Left ventricle myocardium inferior (tissue), 1 donor: ENCODE measurements at regions not wholly inside any gene's neighbourhood (a gene's known extent, or its start where the extent isn't known, plus 50 kb on each side); places are given as distances from the start of the nearest gene placed in this dataset.

Experiments used
- DNase-seq: peaks from one replicate; pipeline ENCODE4 v3.0.0-alpha.2; 2020
- H3K27ac ChIP-seq: fragments of 200-600 bp; replicated peaks from 2 replicates; pipeline ENCODE4 v1.8.0; 2021
- H3K27me3 ChIP-seq: fragments of 200-600 bp; 2 replicates; pipeline ENCODE4 v1.8.0; 2021; ENCODE audit warnings: low read depth
- H3K36me3 ChIP-seq: fragments of 200-600 bp; 2 replicates; pipeline ENCODE4 v1.8.0; 2021
- H3K4me1 ChIP-seq: fragments of 200-600 bp; 2 replicates; pipeline ENCODE4 v1.8.0; 2021
- H3K4me3 ChIP-seq: fragments of 200-600 bp; 2 replicates; pipeline ENCODE4 v1.8.0; 2021; ENCODE audit warnings: mild to moderate bottlenecking, moderate library complexity
- H3K9me3 ChIP-seq: fragments of 200-600 bp; replicated peaks from 2 replicates; pipeline ENCODE4 v1.8.0; 2021
- CTCF ChIP-seq: fragments of 200-600 bp; IDR thresholded peaks from 2 replicates; pipeline ENCODE4 v1.8.0; 2021; ENCODE audit warnings: antibody characterized with exemption, mild to moderate bottlenecking, borderline replicate concordance
- intact Hi-C: fragments of 100-400 bp; cut with micrococcal nuclease; formaldehyde crosslinking; loops from one replicate; pipeline ENCODE4 v1.11.0; 2022
- donor health status: DM: no; HTN: yes; CAD: no; lungs with severe emphysema.

DNA sequence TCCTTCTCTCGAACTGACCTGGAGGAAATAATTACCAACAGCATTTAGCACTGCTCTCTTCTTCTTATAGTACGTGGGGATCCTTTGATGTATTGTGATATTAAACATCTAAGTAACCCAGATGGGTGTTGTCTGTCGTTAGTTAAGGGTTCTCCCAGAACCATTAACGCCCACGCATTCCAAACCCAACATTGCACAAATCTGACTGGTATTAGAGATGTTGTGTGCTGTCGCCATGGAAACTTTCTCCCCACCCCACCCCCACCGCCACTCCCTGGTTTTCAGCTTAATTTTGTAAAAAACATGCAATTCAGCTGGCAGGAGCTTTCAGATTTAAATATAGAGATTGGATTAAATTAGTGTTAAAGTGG lies 1495.2 kb downstream of the TBC1D22A start:
- no peak overlapping the region for H3K4me3 ChIP-seq
- H3K27me3 ChIP-seq, result peaks cover 89% of the 10 kb centered on the region
- no peak for TF ChIP-seq CTCF
- H3K9me3 ChIP-seq, result no peaks in the 10 kb centered on the region
- H3K36me3 ChIP-seq, result no peaks in the 10 kb centered on the region
- intact Hi-C loops, result no loop called here
- DNase-seq, result no peak
- no peaks in the 10 kb centered on the region for H3K4me1 ChIP-seq
- H3K27ac ChIP-seq, result no peak overlapping the region

DNA sequence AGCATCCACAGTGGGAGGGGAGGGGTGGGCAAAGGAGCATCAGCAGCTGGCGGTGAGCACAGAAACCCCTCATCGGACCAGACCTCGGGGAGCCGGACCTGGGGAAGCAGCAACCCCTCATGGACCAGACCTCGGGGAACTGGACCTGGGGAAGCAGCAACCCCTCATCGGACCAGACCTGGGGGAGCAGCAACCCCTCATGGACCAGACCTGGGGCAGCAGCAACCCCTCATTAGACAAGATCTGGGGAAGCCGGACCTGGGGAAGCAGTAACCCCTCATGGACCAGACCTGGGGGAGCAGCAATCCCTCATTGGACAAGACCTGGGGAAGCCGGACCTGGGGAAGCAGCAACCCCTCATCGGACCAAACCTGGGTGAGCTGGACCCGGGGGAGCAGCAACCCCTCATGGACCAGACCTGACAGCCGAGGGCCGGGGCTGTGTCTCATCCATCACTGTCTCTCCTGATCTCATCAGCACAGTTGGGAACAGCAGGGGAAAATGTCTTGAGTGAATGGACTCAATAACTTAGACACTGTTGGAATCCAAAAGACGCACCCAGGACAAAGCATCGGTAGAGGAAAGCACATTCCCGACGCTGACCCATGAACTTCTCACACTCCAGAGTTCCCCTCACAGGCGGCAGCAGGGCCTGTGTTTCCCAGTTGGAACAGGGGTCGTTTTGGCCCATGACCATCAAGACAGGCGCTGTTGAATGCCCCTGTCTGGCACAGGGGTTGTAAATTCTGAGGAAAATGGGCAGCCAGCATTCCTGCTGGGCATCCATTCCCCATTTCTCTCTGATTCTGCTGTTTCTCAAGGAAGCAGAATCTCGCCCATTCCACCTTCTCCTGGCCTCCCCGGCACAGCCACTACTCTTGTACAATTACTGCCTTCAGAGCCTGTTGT lies 1494.6 kb downstream of the TBC1D22A start:
- intact Hi-C loops, result no loop called here
- Histone ChIP-seq H3K36me3 (no peaks in the 10 kb centered on the region), H3K4me3 (no peak overlapping the region), H3K9me3 (no peaks in the 10 kb centered on the region), H3K27ac (no peak overlapping the region), H3K4me1 (no peaks in the 10 kb centered on the region), H3K27me3 (peaks cover 83% of the 10 kb centered on the region)
- no peak for TF ChIP-seq CTCF
- DNase-seq, result no peak

GRCh38 chr22:48256041-48256739 lies 1493.7 kb downstream of the TBC1D22A start:
- no peak for DNase-seq
- intact Hi-C loops, result no loop called here
- peaks cover 81% of the 10 kb centered on the region for H3K27me3 ChIP-seq

DNA sequence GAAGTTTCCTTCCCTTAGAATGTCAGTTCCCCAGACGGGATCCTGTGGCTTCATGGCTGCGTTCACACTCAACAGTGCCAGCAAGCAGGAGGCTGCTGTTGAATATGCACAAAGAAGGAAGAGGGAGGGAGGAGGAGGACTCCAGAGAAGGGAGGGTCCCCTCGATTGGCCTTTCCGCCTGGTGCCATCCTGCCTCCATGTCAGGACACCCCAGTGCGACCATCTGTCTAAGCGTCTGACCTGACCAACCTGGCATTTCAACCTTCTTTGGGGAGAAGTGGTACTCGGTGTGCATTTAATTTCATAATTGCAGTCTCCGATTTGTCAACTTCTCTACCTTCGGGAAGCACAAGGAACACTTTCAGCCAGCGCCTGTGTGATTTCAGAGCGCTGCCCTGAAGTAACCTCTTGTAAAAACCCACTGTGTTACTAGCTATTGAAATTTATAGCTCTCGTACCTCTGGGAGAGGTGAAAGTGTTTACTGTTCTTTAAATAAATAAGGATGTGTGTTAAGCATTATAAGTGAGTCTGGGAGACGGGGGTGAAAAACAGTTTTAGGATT lies 1491.9 kb downstream of the TBC1D22A start:
- intact Hi-C loops, result no loop called here
- peaks cover 84% of the 10 kb centered on the region for H3K27me3 ChIP-seq
- no peaks in the 10 kb centered on the region for H3K36me3 ChIP-seq
- no peak overlapping the region for H3K27ac ChIP-seq
- no peaks in the 10 kb centered on the region for H3K4me1 ChIP-seq
- no peak for TF ChIP-seq CTCF
- no peak for DNase-seq
- H3K9me3 ChIP-seq, result no peaks in the 10 kb centered on the region
- H3K4me3 ChIP-seq, result no peak overlapping the region

More at GRCh38 chr22:48256041-48256739, 1493.7 kb downstream of the TBC1D22A start:
- H3K4me3 ChIP-seq, result no peak overlapping the region
- H3K27ac ChIP-seq, result no peak overlapping the region
- H3K36me3 ChIP-seq, result no peaks in the 10 kb centered on the region
- no peaks in the 10 kb centered on the region for H3K4me1 ChIP-seq
- no peak for TF ChIP-seq CTCF
- H3K9me3 ChIP-seq, result no peaks in the 10 kb centered on the region

DNA sequence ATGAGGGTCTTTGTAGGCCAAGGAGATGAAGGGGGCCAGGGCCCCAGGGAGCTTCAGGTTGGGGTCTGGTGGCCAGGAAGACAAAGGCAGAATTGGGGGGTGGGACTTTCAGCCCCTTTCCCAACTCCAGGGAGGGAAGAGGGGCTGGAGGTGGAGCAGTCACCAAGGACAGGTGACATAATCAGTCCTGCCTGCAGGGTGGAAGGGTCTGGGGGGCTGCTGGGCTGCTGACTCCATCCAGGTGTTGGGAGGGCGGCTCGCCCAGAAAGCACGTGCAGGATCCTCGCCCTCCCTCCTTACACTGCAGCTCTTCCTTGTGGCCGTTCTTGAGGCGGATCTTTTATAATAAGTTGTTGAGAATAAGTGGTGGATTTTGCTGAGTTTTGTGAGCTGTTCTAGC lies 1491.1 kb downstream of the TBC1D22A start:
- no peak for DNase-seq
- intact Hi-C loops, result no loop called here
- H3K9me3 ChIP-seq, result no peaks in the 10 kb centered on the region
- no peak for TF ChIP-seq CTCF
- H3K36me3 ChIP-seq, result no peaks in the 10 kb centered on the region
- H3K4me1 ChIP-seq, result no peaks in the 10 kb centered on the region
- peaks cover 76% of the 10 kb centered on the region for H3K27me3 ChIP-seq
- H3K27ac ChIP-seq, result no peak overlapping the region
- no peak overlapping the region for H3K4me3 ChIP-seq
